B cell (primary cell): ENCODE measurements at regions not wholly inside any gene's neighbourhood (a gene's known extent, or its start where the extent isn't known, plus 50 kb on each side); places are given as distances from the start of the nearest gene placed in this dataset.

Source experiments
- ATAC-seq: fragments of 200-7000 bp; cut with Tn5 transposase; one replicate; pipeline ENCODE4 v1.10.0; 2021; ENCODE audit warnings: low read depth, mild to moderate bottlenecking, moderate number of reproducible peaks, moderate library complexity
- CTCF ChIA-PET: fragments of 350-600 bp; sonication (Branson Sonifier 250); formaldehyde crosslinking; loops from one replicate; lab custom pipeline; 2021; ENCODE audit warnings: antibody characterized with exemption, inconsistent platforms; lab: Charles Lee
- POLR2A ChIA-PET: fragments of 350-600 bp; sonication (Branson Sonifier 250); formaldehyde crosslinking; loops from one replicate; lab custom pipeline; 2021; ENCODE audit warnings: antibody characterized with exemption; lab: Charles Lee
- DNase-seq: peaks from one replicate; pipeline ENCODE4 v3.0.0; 2013
- H2AFZ ChIP-seq: 2 replicates; pipeline ENCODE4 v1.6.1; 2012; ENCODE audit warnings: mild to moderate bottlenecking, low read depth, low read length; ENCODE audit not compliant: insufficient read depth, poor library complexity, severe bottlenecking
- H3K27ac ChIP-seq, 2 donors: 1 replicate in 1 of 2; 2 replicates in 1 of 2; pipeline ENCODE4 v1.5.1; 2012 to 2013; ENCODE audit warnings: low read length in 2 of 2, mild to moderate bottlenecking in 2 of 2, moderate library complexity in 1 of 2
- H3K27me3 ChIP-seq, 4 experiments: fragments of 200-600 bp in 1 of 4; sonication (generic) in 1 of 4; replicated peaks in 1 of 4; 1 replicate in 2 of 4; 2 replicates in 2 of 4; pipeline versions ENCODE4 v1.6.1 to v1.7.0; 2013 to 2016; ENCODE audit warnings: low read length in 3 of 4, mild to moderate bottlenecking in 2 of 4, mixed read lengths in 1 of 4, moderate library complexity in 1 of 4; ENCODE audit not compliant: insufficient read depth in 4 of 4, control insufficient read depth in 3 of 4; ENCODE audit errors: control extremely low read depth in 1 of 4
- H3K36me3 ChIP-seq, 2 experiments: replicated peaks in 1 of 2; 1 replicate in 1 of 2; 2 replicates in 1 of 2; pipeline versions ENCODE4 v1.6.1 to v1.7.1; 2013; ENCODE audit warnings: low read length in 1 of 2; ENCODE audit not compliant: insufficient read depth in 2 of 2, control insufficient read depth in 1 of 2; ENCODE audit errors: control extremely low read depth in 1 of 2, extremely low read depth in 1 of 2
- H3K4me1 ChIP-seq, 2 donors: fragments of 200-600 bp in 1 of 2; sonication (generic) in 1 of 2; 1 replicate in 1 of 2; 2 replicates in 1 of 2; pipeline versions ENCODE4 v1.5.1 to v1.6.1; 2013 to 2017; ENCODE audit warnings: low read length in 2 of 2; ENCODE audit not compliant: control insufficient read depth in 2 of 2, insufficient read depth in 2 of 2
- H3K4me2 ChIP-seq: replicated peaks from 2 replicates; pipeline ENCODE3; 2012; ENCODE audit warnings: mild to moderate bottlenecking, low read depth, low read length; ENCODE audit not compliant: poor library complexity, severe bottlenecking
- H3K4me3 ChIP-seq, 5 experiments: fragments of 200-600 bp in 1 of 5; sonication (generic) in 1 of 5; 1 replicate in 3 of 5; 2 replicates in 2 of 5; pipeline versions ENCODE4 v1.5.1 to v1.7.0; 2011 to 2016; ENCODE audit warnings: low read length in 4 of 5, mild to moderate bottlenecking in 4 of 5, low read depth in 2 of 5, control low read depth in 1 of 5, moderate library complexity in 1 of 5; ENCODE audit not compliant: insufficient read depth in 1 of 5; ENCODE audit errors: control extremely low read depth in 1 of 5, extremely low read depth in 1 of 5
- H3K79me2 ChIP-seq: fragments of 200-600 bp; sonication (generic); one replicate; pipeline ENCODE4 v1.6.0; 2016; ENCODE audit warnings: low read length; ENCODE audit not compliant: control insufficient read depth, insufficient read depth
- H3K9ac ChIP-seq: fragments of 200-600 bp; sonication (generic); 2 replicates; pipeline ENCODE4 v1.6.1; 2017; ENCODE audit warnings: mild to moderate bottlenecking, low read length, moderate library complexity
- H3K9me3 ChIP-seq, 3 donors: one replicate each; pipeline versions ENCODE4 v1.6.1 to v1.7.1; 2013; ENCODE audit warnings: low read length in 2 of 3; ENCODE audit not compliant: control insufficient read depth in 2 of 3, insufficient read depth in 1 of 3; ENCODE audit errors: control extremely low read depth in 1 of 3
- H4K20me1 ChIP-seq: 2 replicates; pipeline ENCODE4 v1.6.0; 2012; ENCODE audit warnings: mild to moderate bottlenecking, low read length; ENCODE audit not compliant: insufficient read depth, control insufficient read depth, poor library complexity, severe bottlenecking
- H3K27ac Mint-ChIP-seq: one replicate; pipeline ENCODE4 v1.8.0; 2021; ENCODE audit warnings: mixed read lengths
- H3K27me3 Mint-ChIP-seq: one replicate; pipeline ENCODE4 v1.8.0; 2021; ENCODE audit warnings: mixed read lengths
- H3K4me1 Mint-ChIP-seq: one replicate; pipeline ENCODE4 v1.8.0; 2021; ENCODE audit warnings: mixed read lengths
- H3K4me3 Mint-ChIP-seq: one replicate; pipeline ENCODE4 v1.8.0; 2021; ENCODE audit warnings: mixed read lengths
- H3K9me3 Mint-ChIP-seq: one replicate; pipeline ENCODE4 v1.8.0; 2022; ENCODE audit warnings: mixed read lengths; ENCODE audit not compliant: insufficient read depth
- EZH2 ChIP-seq: IDR thresholded peaks from 2 replicates; pipeline ENCODE4 v1.6.1; 2012; ENCODE audit warnings: borderline replicate concordance, low read depth, mild to moderate bottlenecking, moderate library complexity, low read length; ENCODE audit not compliant: insufficient read depth, poor library complexity, severe bottlenecking
- WGBS: methylation state at CpG from one replicate; pipeline ENCODE4 v1.1.5; 2013; ENCODE audit warnings: missing lambda C conversion rate; ENCODE audit not compliant: insufficient coverage; 5-methylcytosine and 5-hydroxymethylcytosine counted together
- intact Hi-C: fragments of 100-400 bp; cut with micrococcal nuclease; formaldehyde crosslinking; loops from one replicate; pipeline ENCODE4 v1.10.0; 2022
- TF ChIP-seq, protein P1 (sequence below): fragments of 200-600 bp; IDR thresholded peaks from one replicate; pipeline ENCODE4 v1.8.0; 2022; ENCODE audit warnings: antibody characterized with exemption, mild to moderate bottlenecking

DNA sequence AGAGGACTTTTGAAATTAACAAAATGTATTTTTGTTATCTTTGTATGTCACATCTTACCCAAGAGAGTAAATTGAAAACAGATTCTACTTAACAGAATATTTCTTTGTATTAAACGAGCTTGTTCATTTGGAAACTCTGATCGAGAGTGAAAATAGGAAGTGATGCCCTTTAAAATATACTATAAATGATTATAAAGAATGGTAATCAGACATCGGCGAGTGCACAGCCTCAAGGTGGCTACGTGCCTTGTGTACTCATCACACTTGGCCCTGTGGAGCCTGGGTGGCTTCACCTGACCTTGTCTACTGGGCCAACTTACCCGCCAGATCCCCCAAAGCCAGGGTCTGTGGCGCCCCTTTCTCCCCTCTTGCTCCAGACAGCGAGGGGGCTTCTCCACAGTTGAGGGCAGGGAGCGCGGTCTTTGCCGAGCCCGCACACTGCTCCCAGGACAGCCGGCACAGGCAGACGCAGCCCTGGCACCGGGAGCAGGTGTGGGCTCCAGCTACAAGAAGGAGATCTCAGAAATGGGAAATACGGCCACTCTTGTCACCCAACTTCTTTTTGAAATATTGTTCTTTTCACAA, 243.2 kb downstream of the CEMIP2 start:
- no peak overlapping the region for H3K4me2 ChIP-seq
- no peaks in the 10 kb centered on the region for H3K9me3 Mint-ChIP-seq
- H3K4me3 ChIP-seq, result no peak overlapping the region
- DNase-seq, result no peak
- peaks cover 0 to 10% (median 3%) of the 10 kb centered on the region in 4 experiments for H3K27me3 ChIP-seq
- no peaks in the 10 kb centered on the region for H3K4me1 Mint-ChIP-seq
- intact Hi-C loops, result no loop called here
- no peaks in the 10 kb centered on the region for H3K36me3 ChIP-seq
- H3K4me1 ChIP-seq, result no peaks in the 10 kb centered on the region
- no peak overlapping the region for H3K4me3 Mint-ChIP-seq
- H3K79me2 ChIP-seq, result no peaks in the 10 kb centered on the region
- no peak overlapping the region for H3K27ac ChIP-seq
- no peak for TF ChIP-seq EZH2
- TF ChIP-seq, protein P1, sequence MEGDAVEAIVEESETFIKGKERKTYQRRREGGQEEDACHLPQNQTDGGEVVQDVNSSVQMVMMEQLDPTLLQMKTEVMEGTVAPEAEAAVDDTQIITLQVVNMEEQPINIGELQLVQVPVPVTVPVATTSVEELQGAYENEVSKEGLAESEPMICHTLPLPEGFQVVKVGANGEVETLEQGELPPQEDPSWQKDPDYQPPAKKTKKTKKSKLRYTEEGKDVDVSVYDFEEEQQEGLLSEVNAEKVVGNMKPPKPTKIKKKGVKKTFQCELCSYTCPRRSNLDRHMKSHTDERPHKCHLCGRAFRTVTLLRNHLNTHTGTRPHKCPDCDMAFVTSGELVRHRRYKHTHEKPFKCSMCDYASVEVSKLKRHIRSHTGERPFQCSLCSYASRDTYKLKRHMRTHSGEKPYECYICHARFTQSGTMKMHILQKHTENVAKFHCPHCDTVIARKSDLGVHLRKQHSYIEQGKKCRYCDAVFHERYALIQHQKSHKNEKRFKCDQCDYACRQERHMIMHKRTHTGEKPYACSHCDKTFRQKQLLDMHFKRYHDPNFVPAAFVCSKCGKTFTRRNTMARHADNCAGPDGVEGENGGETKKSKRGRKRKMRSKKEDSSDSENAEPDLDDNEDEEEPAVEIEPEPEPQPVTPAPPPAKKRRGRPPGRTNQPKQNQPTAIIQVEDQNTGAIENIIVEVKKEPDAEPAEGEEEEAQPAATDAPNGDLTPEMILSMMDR, result no peak
- 87% methylated on average over 11 of the region's 16 CpGs for WGBS
- H4K20me1 ChIP-seq, result no peaks in the 10 kb centered on the region
- H3K27ac Mint-ChIP-seq, result no peak overlapping the region
- no peak for ATAC-seq
- H2AFZ ChIP-seq, result no peak overlapping the region
- POLR2A ChIA-PET, result no interaction called here
- CTCF ChIA-PET, result no interaction called here
- H3K27me3 Mint-ChIP-seq, result peaks cover 37% of the 10 kb centered on the region
- H3K9ac ChIP-seq, result no peak overlapping the region
- H3K9me3 ChIP-seq, result no peaks in the 10 kb centered on the region

DNA sequence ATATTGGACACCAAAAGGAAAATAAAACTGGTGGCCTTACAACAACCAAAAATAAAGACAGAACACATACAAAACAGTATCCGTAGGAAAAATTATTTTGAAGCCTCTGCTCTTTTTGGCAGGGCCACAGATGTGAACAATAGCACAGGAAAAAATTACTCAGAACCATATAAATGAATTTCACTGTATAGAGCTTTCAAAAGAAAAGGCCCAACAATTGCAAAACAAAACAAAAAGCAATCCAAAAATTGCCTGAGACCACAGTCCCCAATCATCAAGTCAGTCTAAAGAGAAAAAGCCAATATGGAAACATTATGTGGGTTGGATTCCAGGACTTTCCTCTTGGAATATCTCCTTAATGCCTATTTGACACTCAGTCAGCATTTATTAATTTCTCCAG, 243.8 kb downstream of the CEMIP2 start:
- H3K27me3 Mint-ChIP-seq, result peaks cover 39% of the 10 kb centered on the region
- intact Hi-C loops, result no loop called here
- no peak overlapping the region for H3K4me2 ChIP-seq
- ChIA-PET CTCF (no interaction called here), POLR2A (no interaction called here)
- no peak overlapping the region for H3K4me3 ChIP-seq
- no peaks in the 10 kb centered on the region for H3K4me1 ChIP-seq
- H3K36me3 ChIP-seq, result no peaks in the 10 kb centered on the region
- no peak for TF ChIP-seq EZH2
- TF ChIP-seq, protein P1, result no peak
- H3K4me1 Mint-ChIP-seq, result no peaks in the 10 kb centered on the region
- peaks cover 0 to 10% (median 3%) of the 10 kb centered on the region in 4 experiments for H3K27me3 ChIP-seq
- DNase-seq, result no peak
- WGBS, result no CpG with 5 or more reads among the region's 1 CpG
- H2AFZ ChIP-seq, result no peak overlapping the region
- no peaks in the 10 kb centered on the region for H3K9me3 ChIP-seq
- no peak overlapping the region for H3K4me3 Mint-ChIP-seq
- H3K79me2 ChIP-seq, result no peaks in the 10 kb centered on the region
- no peak overlapping the region for H3K9ac ChIP-seq
- H4K20me1 ChIP-seq, result no peaks in the 10 kb centered on the region
- ATAC-seq, result no peak
- no peaks in the 10 kb centered on the region for H3K9me3 Mint-ChIP-seq
- H3K27ac Mint-ChIP-seq, result no peak overlapping the region
- no peak overlapping the region for H3K27ac ChIP-seq
